HEK293 (cell line): ENCODE measurements at regions not wholly inside any gene's neighbourhood (a gene's known extent, or its start where the extent isn't known, plus 50 kb on each side); places are given as distances from the start of the nearest gene placed in this dataset.
"Not testable (repeated sequence)": the region's sequence is repeated elsewhere in the genome, so short reads cannot be mapped to it uniquely, and the experiment has no call there.

ENCODE experiments used
- CTCF ChIA-PET: fragments of 350-600 bp; formaldehyde crosslinking; extraction: SDS; loops from one replicate; lab custom pipeline; 2021; ENCODE audit warnings: antibody characterized with exemption; lab: Yijun Ruan, JAX
- POLR2A ChIA-PET: fragments of 300-600 bp; formaldehyde crosslinking; extraction: SDS; loops from one replicate; lab custom pipeline; 2020; ENCODE audit warnings: antibody characterized with exemption, inconsistent platforms; lab: Yijun Ruan, JAX
- H3K27ac ChIP-seq: fragments of 200-500 bp; sonication (Bioruptor generic); 2 replicates; pipeline ENCODE4 v1.5.1; 2014; ENCODE audit warnings: low read depth, low read length, control low read depth, inconsistent platforms; ENCODE audit errors: extremely low read depth
- H3K36me3 ChIP-seq, 2 experiments: fragments of 200-500 bp in 1 of 2; sonication (Bioruptor generic) in 1 of 2; 1 replicate in 1 of 2; 2 replicates in 1 of 2; pipeline ENCODE4 v1.5.1; 2014 to 2017; ENCODE audit warnings: inconsistent platforms in 2 of 2, low read length in 2 of 2; ENCODE audit not compliant: control insufficient read depth in 2 of 2, insufficient read depth in 1 of 2
- H3K4me1 ChIP-seq: fragments of 200-500 bp; sonication (Bioruptor generic); 2 replicates; pipeline ENCODE4 v1.5.1; 2014; ENCODE audit warnings: mild to moderate bottlenecking, low read length, inconsistent platforms; ENCODE audit not compliant: control insufficient read depth, insufficient read depth
- H3K4me3 ChIP-seq: 2 replicates; pipeline ENCODE4 v1.5.1; 2011; ENCODE audit warnings: low read depth, mild to moderate bottlenecking, control low read depth, low read length, moderate library complexity
- H3K9me3 ChIP-seq: fragments of 200-500 bp; sonication (Bioruptor generic); 2 replicates; pipeline ENCODE4 v1.5.1; 2014; ENCODE audit warnings: low read depth, low read length, inconsistent platforms; ENCODE audit not compliant: control insufficient read depth, insufficient read depth
- KLF7 ChIP-seq: fragments of 450-650 bp; formaldehyde crosslinking; IDR thresholded peaks from 2 replicates; pipeline ENCODE4 v1.5.1; 2016; ENCODE audit warnings: missing biosample characterization, missing genetic modification characterization, borderline replicate concordance
- MZF1 ChIP-seq: fragments of 450-650 bp; formaldehyde crosslinking; IDR thresholded peaks from 2 replicates; pipeline ENCODE4 v1.5.1; 2017; ENCODE audit warnings: missing biosample characterization, missing genetic modification characterization, borderline replicate concordance
- RBAK ChIP-seq: fragments of 450-650 bp; formaldehyde crosslinking; IDR thresholded peaks from 2 replicates; pipeline ENCODE4 v1.5.1; 2016; ENCODE audit warnings: missing biosample characterization, missing genetic modification characterization
- ZNF140 ChIP-seq: fragments of 450-650 bp; formaldehyde crosslinking; IDR thresholded peaks from 2 replicates; pipeline ENCODE4 v1.5.1; 2016; ENCODE audit warnings: missing biosample characterization, missing genetic modification characterization
- ZNF146 ChIP-seq: fragments of 450-650 bp; formaldehyde crosslinking; IDR thresholded peaks from 2 replicates; pipeline ENCODE4 v1.5.1; 2016; ENCODE audit warnings: missing biosample characterization, missing genetic modification characterization
- ZNF19 ChIP-seq: fragments of 450-650 bp; formaldehyde crosslinking; IDR thresholded peaks from 2 replicates; pipeline ENCODE4; 2016; ENCODE audit warnings: missing biosample characterization, missing genetic modification characterization, low read depth
- ZNF223 ChIP-seq: fragments of 450-650 bp; formaldehyde crosslinking; IDR thresholded peaks from 2 replicates; pipeline ENCODE4 v1.5.1; 2016; ENCODE audit warnings: missing biosample characterization, missing genetic modification characterization
- ZNF266 ChIP-seq: fragments of 450-650 bp; formaldehyde crosslinking; IDR thresholded peaks from 2 replicates; pipeline ENCODE4 v1.5.1; 2016; ENCODE audit warnings: missing biosample characterization, missing genetic modification characterization, low read depth
- ZNF274 ChIP-seq, 2 experiments: fragments of 200-500 bp in 1 of 2; fragments of 450-650 bp in 1 of 2; sonication (Bioruptor generic) in 1 of 2; formaldehyde crosslinking in 1 of 2; IDR thresholded peaks; 2 replicates each; pipeline versions ENCODE4 v1.5.1 to v1.6.1; 2014 to 2016; ENCODE audit warnings: borderline replicate concordance in 1 of 2, inconsistent platforms in 1 of 2, low read length in 1 of 2, missing biosample characterization in 1 of 2, missing genetic modification characterization in 1 of 2
- ZNF394 ChIP-seq: fragments of 450-650 bp; formaldehyde crosslinking; IDR thresholded peaks from 2 replicates; pipeline ENCODE4 v1.5.1; 2016; ENCODE audit warnings: missing biosample characterization, missing genetic modification characterization, mild to moderate bottlenecking, moderate library complexity, borderline replicate concordance
- ZNF580 ChIP-seq: fragments of 450-650 bp; formaldehyde crosslinking; IDR thresholded peaks from 2 replicates; pipeline ENCODE4 v1.5.1; 2016; ENCODE audit warnings: missing biosample characterization, missing genetic modification characterization
- ZNF645 ChIP-seq: fragments of 450-650 bp; formaldehyde crosslinking; IDR thresholded peaks from 2 replicates; pipeline ENCODE4; 2016; ENCODE audit warnings: missing biosample characterization, missing genetic modification characterization
- ZNF658 ChIP-seq: fragments of 450-650 bp; formaldehyde crosslinking; IDR thresholded peaks from 2 replicates; pipeline ENCODE4; 2016; ENCODE audit warnings: missing biosample characterization, missing genetic modification characterization
- ZNF776 ChIP-seq: fragments of 450-650 bp; formaldehyde crosslinking; IDR thresholded peaks from 2 replicates; pipeline ENCODE4 v1.5.0; 2017; ENCODE audit warnings: missing biosample characterization, missing genetic modification characterization, borderline replicate concordance
- ZSCAN18 ChIP-seq: fragments of 450-650 bp; formaldehyde crosslinking; IDR thresholded peaks from 2 replicates; pipeline ENCODE4 v1.5.1; 2016; ENCODE audit warnings: missing biosample characterization, missing genetic modification characterization
- ZXDB ChIP-seq: fragments of 450-650 bp; formaldehyde crosslinking; IDR thresholded peaks from 2 replicates; pipeline ENCODE4 v1.5.1; 2016; ENCODE audit warnings: missing biosample characterization, missing genetic modification characterization

GRCh38 chr12:102325108-102325507, 127.5 kb upstream of the PMCH start:
- CTCF ChIA-PET, POLR2A ChIA-PET, H3K36me3 ChIP-seq: not testable (repeated sequence)

GRCh38 chr12:102323799-102324198, 126.2 kb upstream of the PMCH start:
- ChIA-PET POLR2A (no interaction called here), CTCF (interaction anchor here (1.2 kb wide), 1 partner anchor 98 kb away, joined by 3 read pairs; no protein-coding TSS in a partner anchor)
- no peaks in the 10 kb centered on the region for H3K4me1 ChIP-seq
- no peak overlapping the region for H3K27ac ChIP-seq
- no peak overlapping the region for H3K4me3 ChIP-seq
- TF ChIP-seq ZNF19 (tag by site-specific recombination) (no peak), ZNF658 (tag by site-specific recombination) (no peak), RBAK (no peak), ZNF776 (tag by site-specific recombination) (no peak), ZNF140 (tag by site-specific recombination) (no peak), KLF7 (tag by site-specific recombination) (no peak), MZF1 (tag by site-specific recombination) (no peak), ZXDB (tag by site-specific recombination) (no peak), ZNF223 (tag by site-specific recombination) (no peak), ZNF580 (tag by site-specific recombination) (no peak)
- H3K36me3 ChIP-seq = no peaks in the 10 kb centered on the region
- no peaks in the 10 kb centered on the region for H3K9me3 ChIP-seq

More at GRCh38 chr12:102325108-102325507, 127.5 kb upstream of the PMCH start:
- H3K4me1 ChIP-seq, H3K4me3 ChIP-seq, H3K27ac ChIP-seq, H3K9me3 ChIP-seq: not testable (repeated sequence)
- peak; percentile 55; the same call in 1 of the 2 replicates for TF ChIP-seq ZNF146 (tag by site-specific recombination)

- POLR2A ChIA-PET = no interaction called here
- H3K4me1 ChIP-seq = no peaks in the 10 kb centered on the region
- no peak overlapping the region for H3K27ac ChIP-seq
- no peaks in the 10 kb centered on the region for H3K9me3 ChIP-seq
- no peak for TF ChIP-seq ZNF274 (IDR thresholded peaks at IDR 0.05; ENCODE audit: low read length)
- no peak for TF ChIP-seq ZNF274 (tag by site-specific recombination; IDR thresholded peaks at IDR 0.05; ENCODE audit: borderline replicate concordance)
- H3K4me3 ChIP-seq = no peak overlapping the region
- CTCF ChIA-PET = interaction anchor here (0.7 kb wide), 1 partner anchor 447 kb away, joined by 3 read pairs; no protein-coding TSS in a partner anchor
- no peaks in the 10 kb centered on the region for H3K36me3 ChIP-seq
Measured at GRCh38 chr12:102322254-102322653, 124.6 kb upstream of the PMCH start.

GRCh38 chr12:102321305-102322082, 123.9 kb upstream of the PMCH start:
- ChIA-PET CTCF (no interaction called here), POLR2A (no interaction called here)
- no peak overlapping the region for H3K27ac ChIP-seq
- no peak overlapping the region for H3K4me3 ChIP-seq
- H3K36me3 ChIP-seq = no peaks in the 10 kb centered on the region
- H3K4me1 ChIP-seq = no peaks in the 10 kb centered on the region
- TF ChIP-seq ZNF274 (IDR thresholded peaks at IDR 0.05; ENCODE audit: low read length) = no peak
- no peak for TF ChIP-seq ZNF274 (tag by site-specific recombination; IDR thresholded peaks at IDR 0.05; ENCODE audit: borderline replicate concordance)
- no peak for TF ChIP-seq ZNF394 (tag by site-specific recombination)
- no peak for TF ChIP-seq ZNF645
- TF ChIP-seq ZNF266 (tag by site-specific recombination) = no peak
- TF ChIP-seq ZSCAN18 (tag by site-specific recombination) = no peak
- H3K9me3 ChIP-seq = no peaks in the 10 kb centered on the region
